UCSD-AML1 (cell line): ENCODE measurements at regions not wholly inside any gene's neighbourhood (a gene's known extent, or its start where the extent isn't known, plus 50 kb on each side); places are given as distances from the start of the nearest gene placed in this dataset.
"Not testable (repeated sequence)": the region's sequence is repeated elsewhere in the genome, so short reads cannot be mapped to it uniquely, and the experiment has no call there.

Experiments
- DNase-seq: peaks from one replicate; lab custom pipeline; 2025; ENCODE audit not compliant: unreplicated experiment; lab: John Stamatoyannopoulos, UW

DNA sequence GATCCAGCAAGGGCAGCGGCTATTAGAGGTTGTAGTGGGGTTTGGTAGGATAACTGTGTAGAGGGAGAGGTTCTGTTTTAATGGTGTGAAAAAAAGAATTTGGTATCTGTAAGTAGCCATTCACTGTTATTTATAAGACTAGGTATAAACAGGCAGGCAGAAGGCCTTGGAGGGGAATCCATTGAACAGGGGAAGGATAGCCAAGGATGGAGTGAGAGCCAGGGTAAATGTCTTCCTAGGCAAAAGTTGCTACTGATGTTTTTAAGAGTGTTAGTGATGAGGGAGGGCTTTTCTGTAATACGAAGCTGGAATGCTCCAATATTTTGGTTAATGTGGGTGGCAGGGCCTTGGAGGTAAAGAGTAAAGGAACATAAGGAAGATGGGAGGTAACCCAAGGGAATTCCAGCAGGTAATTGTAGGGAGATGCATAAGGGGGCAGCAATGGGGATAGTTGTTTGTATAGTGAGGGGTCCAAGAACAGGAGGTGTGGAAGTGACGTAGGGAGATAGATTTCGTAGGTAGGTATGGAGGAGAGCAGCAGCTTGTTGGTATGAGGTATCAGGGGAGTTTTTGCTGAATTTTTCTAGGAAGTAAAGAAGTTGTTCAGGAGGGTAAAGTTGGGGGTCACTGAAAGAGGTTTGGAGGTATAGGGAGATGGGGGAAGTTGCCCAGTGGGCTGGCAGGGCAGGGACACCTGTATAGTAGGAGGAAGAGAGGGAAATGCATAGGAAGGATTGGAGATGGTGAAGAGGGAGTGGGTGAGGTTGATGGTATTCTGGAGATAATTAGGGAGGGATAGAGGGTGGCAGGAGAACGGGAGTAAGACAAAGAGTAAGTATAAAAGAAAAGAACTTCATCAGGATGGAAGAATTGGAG is 752.4 kb upstream of the ADGRB3 start:
- no peak for DNase-seq

DNA sequence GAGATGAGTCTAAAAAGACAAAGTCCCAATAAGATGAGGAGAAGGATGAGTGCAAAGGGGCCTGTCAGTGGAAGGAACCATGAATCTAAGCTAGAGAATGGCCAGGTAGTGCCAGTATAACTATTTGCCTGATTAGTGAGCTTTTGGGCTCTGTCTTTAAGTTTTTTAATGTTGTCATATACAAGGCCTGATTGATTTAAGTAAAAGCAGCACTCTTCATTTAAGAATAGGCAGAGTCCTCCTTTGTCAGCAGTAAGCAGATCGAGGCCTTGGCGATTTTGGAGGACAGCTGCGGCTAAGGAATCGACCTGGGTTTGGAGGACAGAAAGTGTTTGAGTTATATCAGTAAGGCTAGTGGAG is 753.4 kb upstream of the ADGRB3 start:
- no peak for DNase-seq

DNA sequence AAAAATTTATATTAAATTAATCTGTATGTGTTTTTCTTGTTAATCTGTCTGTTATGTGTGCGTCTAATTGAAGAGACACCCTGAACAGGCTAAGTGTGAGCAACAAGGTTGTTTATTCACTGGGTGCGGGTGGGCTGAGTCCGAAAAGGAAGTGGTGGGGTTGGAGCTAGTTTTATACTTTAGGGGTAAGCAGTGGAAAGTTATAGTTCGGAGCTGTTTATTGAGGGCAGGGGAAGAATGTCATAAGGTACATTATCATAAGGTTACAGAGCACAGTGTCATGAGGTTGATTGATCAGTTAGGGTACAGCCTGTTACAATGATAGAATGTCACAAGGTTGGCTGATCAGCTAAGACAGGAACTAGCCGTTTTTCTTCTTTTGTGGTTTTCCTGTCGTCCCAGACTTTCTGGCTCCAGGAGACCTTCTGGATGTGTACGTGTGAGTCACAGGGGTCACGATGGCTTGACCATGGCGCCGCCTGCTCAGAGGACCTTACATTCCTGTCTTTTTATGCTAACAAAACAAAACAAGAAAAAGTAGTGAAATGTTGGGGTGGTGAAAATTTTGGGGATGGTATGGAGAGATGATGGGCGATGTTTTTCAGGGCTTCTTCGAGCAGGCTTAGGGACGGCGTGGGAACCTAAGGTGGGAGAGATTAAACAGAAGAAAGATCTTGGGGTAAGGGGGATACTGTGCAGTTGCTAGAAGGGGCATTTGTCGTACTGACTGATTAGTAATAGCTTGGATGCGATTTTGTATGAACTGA is 754.0 kb upstream of the ADGRB3 start:
- no peak for DNase-seq

DNA sequence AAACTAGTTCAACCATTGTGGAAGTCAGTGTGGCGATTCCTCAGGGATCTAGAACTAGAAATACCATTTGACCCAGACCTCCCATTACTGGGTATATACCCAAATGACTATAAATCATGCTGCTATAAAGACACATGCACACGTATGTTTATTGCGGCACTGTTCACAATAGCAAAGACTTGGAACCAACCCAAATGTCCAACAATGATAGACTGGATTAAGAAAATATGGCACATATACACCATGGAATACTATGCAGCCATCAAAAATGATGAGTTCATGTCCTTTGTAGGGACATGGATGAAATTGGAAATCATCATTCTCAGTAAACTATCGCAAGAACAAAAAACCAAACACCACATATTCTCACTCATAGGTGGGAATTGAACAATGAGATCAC is 754.7 kb upstream of the ADGRB3 start:
- DNase-seq: not testable (repeated sequence)

DNA sequence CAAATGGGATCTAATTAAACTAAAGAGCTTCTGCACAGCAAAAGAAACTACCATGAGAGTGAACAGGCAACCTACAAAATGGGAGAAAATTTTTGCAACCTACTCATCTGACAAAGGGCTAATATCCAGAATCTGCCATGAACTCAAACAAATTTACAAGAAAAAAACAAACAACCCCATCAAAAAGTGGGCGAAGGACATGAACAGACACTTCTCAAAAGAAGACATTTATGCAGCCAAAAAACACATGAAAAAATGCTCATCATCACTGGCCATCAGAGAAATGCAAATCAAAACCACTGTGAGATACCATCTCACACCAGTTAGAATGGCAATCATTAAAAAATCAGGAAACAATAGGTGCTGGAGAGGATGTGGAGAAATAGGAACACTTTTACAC is 755.2 kb upstream of the ADGRB3 start:
- DNase-seq: not testable (repeated sequence)

DNA sequence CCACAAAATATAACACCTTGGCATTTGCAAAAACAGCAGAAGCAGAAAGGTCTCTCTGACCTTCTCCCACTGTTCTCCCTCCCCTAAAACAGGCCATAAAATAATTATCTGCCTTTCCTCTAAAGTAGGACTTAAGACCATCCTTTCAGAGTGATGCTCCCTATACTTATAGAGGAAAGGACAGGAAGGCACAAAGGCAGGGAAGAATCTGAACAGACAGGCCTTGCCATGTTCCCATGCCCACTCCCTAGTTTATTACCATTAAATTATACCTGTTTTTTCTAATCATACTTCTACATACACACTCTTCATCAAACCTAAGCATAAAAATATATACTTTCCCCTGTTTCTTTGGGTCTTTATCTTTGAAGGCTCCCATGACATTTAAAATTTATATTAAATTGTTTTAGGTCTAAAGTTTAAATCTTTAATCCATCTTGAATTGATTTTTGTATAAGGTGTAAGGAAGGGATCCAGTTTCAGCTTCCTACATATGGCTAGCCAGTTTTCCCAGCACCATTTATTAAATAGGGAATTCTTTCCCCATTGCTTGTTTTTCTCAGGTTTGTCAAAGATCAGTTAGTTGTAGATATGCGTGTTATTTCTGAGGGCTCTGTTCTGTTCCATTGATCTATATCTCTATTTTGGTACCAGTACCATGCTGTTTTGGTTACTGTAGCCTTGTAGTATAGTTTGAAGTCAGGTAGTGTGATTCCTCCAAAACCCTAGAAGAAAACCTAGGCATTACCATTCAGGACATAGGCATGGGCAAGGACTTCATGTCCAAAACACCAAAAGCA is 755.8 kb upstream of the ADGRB3 start:
- DNase-seq: not testable (repeated sequence)

DNA sequence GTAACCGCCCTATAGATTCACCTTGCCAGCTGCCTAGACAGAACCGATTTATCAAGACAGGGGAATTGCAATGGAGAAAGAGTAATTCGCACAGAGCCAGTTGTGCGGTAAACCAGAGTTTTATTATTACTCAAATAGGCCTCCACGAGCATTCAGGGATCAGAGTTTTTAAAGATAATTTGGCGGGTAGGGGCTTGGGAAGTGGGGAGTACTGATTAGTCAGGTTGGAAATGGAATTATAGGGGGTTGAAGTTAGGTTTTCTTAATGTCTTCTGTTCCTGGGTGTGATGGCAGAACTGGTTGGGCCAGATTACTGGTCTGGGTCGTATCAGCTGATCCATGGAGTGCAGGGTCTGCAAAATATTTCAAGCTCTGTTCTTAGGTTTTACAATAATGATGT is 756.9 kb upstream of the ADGRB3 start:
- DNase-seq: not testable (repeated sequence)

DNA sequence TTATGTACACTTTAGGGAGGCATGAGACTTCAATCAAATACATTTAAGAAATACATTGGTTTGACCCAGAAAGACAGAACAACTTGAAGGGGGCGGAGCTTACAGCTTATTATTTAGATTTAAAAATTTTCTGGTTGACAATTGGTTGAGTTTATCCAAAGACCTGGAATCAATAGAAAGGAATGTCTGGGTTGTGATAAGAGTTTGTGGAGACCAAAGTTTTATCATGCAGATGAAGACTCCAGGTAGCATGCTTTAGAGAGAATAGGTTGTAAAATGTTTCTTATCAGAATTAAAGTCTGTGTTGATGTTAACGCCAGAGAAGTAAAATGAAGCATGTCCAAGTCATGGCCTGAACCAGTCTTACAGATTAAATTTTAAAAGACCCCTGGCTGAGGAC is 757.8 kb upstream of the ADGRB3 start:
- no peak for DNase-seq

DNA sequence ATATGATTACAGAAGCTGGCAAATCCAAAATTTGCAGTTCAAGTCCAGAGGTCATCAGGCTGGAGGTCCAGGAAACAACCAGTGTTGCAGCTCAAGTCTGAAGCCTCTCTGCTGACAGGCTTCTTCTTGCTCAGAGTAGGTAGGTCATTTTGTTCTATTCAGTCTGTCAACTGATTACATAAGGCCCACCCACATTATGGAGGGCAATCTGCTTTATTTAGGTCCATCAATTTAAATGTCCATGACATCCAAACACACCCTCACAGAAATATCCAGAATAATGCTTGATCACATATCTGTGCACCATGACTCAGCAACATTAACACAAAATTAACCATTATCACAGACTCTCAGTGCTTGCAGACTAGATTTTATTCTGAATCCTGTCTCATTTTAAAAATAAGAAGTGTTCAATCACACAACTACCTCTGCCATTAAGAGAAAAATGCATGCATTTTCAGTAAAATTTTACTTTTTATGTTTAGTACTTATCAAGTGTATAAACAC is 759.2 kb upstream of the ADGRB3 start:
- no peak for DNase-seq

DNA sequence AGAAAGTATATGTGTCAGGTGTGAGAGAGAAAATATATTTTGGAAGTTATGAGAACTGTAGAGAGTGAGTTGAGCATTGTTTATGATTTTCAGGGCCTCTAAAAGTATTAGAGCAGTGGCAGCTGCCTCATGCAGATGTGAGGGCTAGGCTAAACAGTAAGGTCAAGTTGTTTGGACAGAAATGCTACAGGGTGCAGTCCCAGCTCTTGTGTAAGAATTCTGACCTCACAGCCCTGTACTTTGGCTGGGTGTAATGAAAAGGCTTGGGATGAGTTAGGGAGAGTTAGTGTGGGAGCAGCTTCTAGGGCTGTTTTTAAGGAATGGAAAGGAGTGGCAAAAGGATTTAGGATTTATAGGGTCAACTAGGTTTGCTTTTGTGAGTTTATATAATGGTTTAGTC is 764.8 kb upstream of the ADGRB3 start:
- no peak for DNase-seq

DNA sequence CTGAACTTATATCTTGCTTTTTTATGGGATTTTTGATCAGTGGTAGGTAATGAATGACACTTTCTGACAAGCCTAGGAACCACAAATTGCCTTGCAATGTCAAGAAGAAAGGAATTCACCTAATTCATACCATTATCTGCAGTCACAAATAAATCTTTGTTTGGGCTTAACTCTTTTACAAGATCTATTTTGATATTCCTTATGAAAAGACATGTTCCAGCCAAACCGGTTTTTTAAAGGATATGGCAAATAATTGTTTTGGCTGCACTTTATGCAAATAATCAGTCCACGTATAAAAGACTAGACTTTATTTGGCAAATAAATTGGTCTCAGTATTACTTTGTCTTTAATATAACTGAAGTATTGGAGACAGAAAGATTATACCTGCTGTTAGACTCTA is 771.7 kb upstream of the ADGRB3 start:
- DNase-seq: no peak

DNA sequence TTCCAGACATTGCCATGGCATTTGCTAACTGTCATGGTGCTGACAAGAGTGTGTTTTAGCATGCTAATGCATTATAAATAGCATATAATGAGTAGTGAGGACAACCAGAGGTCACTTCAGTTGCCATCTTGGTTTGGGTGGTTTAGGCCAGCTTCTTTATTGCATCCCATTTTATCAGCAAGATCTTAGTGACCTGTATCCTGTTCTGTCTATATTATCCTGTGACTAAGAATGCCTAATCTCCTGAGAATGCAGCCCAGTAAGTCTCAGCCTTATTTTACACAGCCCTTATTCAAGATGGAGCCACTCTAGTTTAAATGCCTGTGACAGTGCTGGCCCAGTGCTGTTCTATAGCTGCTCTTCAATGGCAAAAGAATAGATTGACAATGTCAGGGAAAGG is 781.0 kb upstream of the ADGRB3 start:
- no peak for DNase-seq

DNA sequence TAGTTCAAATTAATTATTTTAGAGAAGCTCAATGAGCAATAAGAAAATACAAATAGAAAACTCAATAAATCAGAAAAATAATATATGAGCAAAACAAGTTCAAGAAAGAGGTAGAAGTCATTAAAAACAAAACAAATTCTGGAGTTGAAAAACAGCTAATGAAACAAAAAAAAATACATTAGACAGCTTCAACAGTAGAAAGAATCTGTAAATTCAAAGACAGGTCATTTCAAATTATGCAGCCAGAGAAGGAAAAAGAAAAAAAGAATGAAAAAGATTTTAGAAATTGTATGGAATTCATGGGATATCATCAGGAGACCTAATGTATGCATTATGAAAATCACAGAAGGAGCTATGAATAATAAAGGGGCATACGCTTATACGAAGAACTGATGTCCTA is 795.3 kb upstream of the ADGRB3 start:
- no peak for DNase-seq

DNA sequence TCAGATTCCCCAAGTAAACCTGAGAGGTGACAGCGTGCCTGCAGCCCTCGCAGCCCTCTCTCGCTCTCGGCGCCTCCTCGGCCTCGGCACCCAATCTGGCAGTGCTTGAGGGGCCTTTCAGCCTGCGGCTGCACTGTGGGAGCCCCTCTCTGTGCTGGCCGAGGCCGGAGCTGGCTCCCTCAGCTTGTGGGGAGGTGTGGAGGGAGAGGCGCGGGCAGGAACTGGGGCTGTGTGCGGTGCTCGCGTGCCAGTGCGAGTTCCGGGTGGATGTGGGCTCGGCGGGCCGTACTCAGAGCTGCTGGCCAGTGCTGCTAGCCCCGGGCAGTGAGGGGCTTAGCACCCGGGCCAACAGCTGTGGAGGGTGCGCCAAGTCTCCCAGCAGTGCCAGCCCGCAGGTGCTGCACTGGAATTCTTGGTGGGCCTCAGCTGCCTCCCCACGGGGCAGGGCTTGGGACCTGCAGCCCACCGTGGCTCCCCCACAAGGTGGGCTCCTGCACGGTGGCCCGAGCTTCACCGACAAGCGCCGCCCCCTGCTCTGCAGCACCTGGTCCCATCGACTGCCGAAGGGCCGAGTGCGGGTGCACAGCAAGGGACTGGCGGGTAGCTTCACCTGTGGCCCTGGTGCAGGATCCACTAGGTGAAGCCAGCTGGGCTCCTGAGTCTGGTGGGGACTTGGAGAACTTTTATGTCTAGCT is 809.7 kb upstream of the ADGRB3 start:
- DNase-seq: no peak

DNA sequence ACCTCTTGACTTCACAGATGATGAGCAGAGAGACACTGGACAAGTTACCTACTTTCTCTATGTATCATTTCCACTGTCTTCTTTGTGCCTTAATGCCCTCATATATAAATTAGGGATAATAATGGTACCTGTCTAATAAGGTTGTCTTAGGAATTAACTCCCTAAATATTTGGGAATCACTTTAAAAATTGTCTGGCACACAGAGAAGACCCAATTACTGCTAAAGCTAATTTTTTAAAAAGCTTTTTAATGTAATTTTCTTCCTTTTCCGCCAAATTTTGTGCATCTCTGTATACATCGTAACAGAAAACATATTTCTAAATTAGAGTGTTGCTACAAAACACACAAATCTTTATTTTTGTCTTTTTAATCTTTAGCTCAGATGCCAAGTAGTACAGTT is 816.8 kb upstream of the ADGRB3 start:
- DNase-seq: no peak

DNA sequence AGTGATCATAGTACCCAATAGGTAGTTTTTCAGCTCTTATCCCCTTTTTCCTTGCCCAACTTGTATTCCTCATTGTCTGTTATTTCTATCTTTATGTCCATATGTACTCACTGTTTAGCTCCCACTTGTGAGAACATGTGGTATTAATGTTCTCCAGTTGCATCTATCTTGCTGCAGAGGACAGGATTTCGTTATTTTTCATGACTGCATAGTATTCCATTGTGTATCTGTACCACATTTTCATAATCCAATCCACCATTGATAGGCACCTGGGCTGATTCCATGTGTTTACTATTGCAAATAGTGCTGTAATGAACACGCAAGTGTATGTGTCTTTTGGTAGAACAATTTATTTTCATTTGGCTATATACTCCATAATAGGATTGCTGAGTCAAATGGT is 819.5 kb upstream of the ADGRB3 start:
- DNase-seq: no peak

DNA sequence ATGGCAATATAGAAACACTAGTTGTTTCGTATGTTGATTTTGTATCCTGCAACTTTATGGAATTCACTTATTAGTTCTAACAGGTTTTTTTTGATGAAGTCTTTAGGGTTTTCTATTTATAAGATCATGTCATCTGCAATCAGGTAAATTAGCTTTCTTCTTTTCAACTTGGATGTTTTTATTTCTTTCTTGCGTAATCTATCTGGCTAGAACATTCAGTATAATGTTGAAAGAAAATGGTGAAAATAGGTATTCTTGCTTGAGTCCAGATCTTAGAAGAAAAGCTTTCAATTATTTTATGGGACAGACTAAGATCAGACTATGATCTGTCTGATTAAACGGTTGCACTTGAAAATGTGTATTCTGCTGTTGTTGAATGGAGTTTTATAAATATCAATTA is 820.8 kb upstream of the ADGRB3 start:
- no peak for DNase-seq

DNA sequence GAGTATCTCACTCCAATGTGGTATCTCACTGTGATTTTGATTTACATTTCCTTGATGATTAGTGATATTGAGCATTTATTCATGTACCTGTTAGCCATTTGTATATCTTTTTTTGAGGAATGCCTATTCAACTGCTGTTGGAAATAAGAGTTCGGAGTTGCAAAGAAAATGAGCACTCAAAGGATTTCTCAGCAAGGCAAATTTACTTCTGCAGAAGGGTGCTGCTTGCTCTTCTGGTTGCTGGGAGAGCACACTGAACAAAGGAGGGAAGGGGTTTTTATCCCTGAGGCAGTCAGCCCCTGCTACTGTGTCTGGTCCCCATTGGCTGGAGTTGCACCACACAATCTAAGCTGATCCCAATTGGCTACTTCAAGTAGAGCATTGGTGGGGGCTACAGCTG is 822.4 kb upstream of the ADGRB3 start:
- no peak for DNase-seq

DNA sequence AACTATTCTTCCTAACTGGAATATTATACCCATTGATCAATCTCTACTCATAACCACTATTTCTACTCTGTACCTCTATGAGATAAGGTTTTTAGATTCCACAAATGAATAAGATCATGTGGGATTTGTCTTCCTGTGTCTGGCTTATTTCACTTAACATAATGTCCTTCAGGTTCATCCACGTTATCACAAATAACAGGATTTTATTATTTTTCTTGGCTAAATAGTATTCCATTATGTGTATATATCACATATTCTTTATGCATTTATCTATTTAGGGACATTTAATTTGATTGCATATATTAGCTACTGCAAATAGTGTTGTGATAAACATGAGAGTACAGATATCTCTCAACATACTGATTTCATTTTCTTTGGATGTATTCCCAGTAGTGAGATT is 823.0 kb upstream of the ADGRB3 start:
- DNase-seq: no peak

DNA sequence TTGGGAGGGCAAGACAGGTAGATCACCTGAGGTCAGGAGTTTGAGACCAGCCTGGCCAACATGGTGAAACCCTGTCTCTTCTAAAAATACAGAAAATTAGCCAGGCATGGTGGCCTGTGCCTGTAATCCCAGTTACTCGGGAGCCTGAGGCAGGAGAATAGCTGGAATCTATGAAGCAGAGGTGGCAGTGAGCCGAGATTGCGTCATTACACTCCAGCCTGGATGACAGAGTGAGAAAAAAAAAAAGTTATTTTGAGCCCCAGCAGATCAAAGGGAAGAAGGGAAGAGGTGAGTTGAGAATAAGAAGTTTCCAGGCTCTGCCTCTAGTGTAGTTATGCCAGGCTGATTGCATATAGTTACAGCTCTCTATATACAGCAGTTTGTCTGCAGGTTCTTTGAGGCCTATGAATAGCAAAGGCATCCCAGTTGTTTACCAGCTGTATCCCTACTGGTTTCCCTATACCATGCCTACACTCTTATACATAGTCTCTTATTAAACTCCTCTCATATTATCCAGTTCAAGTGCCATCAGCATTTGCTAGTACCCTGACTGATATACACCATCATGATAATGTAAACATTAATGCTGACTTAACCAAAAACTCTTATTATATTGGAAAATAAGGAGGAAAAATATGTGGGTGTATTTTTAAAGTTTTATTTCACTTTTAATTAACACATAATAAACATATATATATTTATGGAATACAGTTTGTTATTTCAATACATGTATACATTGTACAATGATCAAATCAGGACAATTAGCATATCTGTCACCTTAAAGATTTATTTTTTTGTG is 823.6 kb upstream of the ADGRB3 start:
- no peak for DNase-seq
